ENCODE measurements at regions not wholly inside any gene's neighbourhood (a gene's known extent, or its start where the extent isn't known, plus 50 kb on each side); places are given as distances from the start of the nearest gene placed in this dataset.
"Not testable (repeated sequence)": the region's sequence is repeated elsewhere in the genome, so short reads cannot be mapped to it uniquely, and the experiment has no call there.

DNA sequence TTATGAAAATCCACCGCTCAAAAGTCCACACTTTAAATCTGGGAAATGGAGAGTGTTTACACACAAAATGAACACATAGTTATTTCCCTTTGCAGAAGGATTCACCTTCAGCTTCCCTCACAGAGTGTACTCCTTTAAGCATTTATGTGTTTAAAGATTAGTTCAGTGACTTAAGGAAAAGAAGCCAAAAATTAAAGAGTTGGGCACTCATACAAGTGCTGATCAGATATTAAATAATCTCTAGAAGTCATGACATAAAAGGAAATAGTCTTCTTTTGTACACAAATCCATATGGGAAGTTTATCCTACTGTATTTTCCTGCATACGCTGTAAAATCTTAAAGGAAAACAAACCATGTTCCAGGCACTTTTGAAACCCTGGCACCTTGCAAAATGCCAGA, 174.2 kb downstream of the LNPK start:
- DNase-seq, result no peak

DNA sequence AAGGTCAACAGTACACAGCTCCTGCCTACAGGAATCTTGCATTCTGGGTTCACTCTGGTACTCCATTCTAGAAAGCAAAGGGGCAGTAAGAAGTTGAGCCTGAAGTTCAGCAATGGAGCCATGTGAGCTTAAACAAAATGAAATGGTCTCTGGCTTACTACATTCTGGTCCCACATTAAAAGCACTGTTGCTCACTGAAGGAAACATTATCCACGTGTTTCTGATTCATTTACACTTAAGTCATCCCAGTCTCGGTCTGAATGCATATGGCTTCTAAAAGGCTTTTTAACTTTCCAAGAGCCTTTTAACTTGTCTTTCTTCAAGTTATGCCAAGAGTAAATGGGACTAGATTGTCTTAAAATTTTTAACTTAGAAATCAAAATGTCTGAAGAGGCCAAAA, 177.8 kb downstream of the LNPK start:
- no peak for DNase-seq

DNA sequence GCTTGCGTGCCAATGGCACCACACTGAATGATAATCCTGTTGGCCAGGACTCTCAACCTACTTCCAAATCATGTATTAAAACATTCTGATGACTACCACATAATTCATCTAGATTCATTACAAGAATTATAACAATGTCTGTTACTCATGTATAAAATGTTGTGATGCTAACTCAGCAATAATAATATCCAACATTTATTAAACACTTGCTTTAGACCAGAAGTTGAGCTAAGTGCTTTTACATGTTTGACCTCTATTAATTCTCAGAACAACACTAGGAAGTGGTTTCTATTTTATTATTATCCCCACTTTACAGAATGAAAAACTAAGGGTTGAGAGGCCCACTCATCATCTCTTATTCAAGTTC, 178.4 kb downstream of the LNPK start:
- DNase-seq, result no peak

DNA sequence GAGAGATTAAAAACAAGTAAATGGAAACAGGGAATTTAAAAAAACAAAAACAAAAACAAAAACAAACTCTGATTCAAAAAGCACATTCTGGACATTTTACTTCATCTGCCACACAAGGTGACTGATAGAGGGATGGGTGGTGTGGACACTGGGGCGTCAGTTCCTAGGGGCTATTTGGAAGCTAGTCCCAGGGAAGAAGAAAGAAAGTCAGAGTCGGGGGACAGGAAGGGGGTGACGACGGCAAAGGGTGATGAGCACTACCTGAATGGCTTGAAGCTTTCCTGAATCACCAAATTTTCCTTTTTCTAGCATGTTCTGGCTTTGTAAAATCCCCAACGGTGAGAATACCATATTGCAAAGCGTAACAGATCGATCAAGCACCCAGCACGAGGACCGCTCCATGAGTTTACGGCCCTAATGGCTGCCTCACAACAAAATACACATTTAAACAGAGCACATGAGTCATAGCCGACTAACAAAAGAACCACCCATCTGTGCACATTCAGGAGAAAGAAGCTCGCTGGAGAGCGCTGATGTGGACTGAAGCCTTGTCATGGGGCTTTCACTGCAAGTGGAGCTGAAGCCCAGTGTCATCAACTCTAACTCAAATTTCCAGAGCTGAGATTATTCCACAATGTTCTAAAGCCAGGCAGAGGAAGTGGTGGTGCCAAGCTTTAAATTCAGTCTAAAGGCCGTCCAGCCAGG, 178.9 kb downstream of the LNPK start:
- no peak for DNase-seq

DNA sequence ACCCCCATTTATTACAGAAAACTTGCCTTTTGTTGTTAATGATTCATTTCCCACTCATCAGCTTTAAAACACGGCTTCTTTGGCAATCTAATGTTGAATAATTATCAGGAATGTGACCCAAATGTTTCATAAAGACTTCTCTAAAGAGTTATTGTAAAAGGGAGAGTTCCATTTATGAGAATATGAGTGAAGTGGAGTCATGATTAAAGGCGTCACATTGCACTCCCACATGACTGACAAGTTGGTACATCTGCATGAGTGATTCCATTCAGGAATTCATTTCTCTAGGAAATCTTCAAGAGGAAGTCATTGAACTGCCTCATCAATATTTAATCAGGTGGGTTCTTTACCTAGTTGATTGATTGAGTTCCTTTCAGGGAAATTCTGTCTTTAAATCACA, 184.8 kb downstream of the LNPK start:
- no peak for DNase-seq

DNA sequence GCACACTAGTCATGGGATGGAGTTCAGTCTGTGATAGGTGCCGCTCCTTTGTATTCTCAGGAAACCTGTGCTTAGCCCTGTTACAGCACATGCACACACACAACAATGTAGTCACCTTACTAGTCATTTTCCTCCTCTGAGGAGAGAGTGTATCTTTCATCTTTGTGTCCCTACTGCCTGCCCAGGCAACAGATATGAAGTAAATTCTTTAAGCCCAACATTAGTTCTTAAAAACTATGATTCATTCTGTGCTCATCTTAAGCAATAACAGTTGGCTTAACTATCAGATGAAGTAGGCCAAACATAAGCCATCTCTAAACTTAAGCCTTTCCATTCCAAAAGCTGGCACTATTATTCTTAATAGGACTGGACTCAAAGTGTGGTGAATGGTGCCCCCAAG, 186.5 kb downstream of the LNPK start:
- DNase-seq, result no peak

DNA sequence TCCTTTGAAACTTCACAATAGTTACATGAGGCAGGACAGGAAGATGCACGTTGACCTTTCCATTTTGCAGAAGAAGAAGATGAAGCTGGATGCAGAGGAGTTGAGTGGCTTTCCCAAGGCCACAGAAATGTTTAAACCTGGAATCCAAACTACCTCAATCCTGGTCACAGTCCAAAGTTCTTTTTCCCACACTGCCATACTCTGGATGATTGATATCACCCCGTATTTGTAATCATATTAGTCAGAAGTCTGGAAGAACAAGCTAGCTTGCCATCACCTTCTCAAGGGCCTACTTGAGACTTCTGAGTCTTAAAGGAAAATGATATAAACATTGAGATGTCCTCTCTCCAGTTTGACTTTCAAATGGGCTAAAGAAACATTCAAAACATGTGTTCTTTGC, 190.1 kb downstream of the LNPK start:
- DNase-seq, result no peak

DNA sequence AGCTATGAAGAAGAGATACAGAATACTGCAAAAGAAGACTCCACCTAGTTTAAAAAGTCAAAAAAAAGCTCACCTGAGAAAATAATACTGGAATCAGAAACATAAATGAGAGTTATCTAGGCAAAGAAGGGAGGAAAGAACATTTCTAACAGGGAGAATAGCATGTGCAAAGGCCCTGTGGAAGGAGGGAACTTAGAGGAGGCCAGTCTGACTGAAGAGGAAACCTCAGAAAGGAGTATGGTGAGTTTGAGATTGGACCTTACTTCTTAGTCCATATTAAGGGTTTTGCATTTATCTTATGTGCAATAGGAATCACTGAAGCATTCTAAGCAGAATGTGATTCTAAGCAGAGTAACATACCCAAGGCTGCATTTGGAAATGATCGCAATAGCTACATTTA, 193.2 kb downstream of the LNPK start:
- DNase-seq, result no peak

DNA sequence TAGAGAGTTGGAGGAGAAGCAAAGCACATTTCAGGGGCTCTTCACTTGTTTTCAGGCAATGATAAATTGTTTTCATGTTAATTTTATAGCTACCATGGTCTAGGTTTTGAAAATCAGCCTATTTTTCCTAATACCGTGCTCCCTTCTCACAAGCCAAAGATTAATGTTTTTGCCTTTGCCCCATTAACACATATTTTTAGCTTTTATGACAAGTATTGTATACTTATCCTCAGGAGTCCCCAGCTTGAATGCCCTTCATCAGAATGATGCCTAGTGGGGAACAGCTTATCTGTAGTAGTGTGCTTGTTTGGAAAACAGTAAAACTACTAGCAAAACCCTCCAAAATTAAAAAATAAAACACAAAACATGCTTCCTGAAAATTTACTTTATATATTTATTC, 194.0 kb downstream of the LNPK start:
- no peak for DNase-seq

DNA sequence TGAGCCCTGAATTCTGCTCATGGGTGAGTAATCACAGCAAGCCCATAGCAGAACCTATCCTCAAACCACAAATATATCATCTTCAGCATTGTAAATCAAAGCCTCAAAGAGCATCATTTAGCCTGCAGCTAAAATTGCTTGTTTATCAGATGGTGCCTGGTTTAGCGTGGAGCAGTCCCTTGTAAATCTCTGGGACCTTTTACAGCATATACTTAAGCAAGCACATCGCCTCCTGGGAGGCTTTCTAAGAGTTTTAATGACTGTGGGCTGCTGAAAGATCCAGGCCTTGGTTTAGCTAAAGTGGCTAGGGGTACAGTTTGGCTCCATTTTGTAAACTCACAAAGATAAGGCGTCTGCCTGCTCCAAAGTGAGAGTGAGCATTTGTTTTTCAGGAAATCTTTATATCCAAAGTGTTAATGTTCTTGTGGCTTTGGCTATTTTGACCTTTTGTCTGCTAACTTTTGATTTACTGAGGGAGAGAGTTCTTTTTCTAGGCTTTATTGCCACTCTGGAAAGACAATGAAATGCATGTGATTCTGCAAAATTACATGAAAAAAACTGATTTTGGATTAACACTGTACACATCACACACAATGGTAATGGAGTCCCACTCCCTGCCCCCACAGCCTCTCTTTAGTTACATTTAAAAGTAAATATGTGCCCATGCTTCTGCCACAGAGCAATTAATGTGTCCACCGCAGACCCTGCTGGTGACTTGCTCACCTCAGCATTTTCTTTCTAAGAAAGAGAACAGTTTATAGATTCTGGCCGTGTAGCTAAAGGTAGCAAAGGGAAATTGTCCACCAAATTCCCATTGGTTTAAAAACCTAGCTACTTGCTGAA, 194.8 kb downstream of the LNPK start:
- no peak for DNase-seq

DNA sequence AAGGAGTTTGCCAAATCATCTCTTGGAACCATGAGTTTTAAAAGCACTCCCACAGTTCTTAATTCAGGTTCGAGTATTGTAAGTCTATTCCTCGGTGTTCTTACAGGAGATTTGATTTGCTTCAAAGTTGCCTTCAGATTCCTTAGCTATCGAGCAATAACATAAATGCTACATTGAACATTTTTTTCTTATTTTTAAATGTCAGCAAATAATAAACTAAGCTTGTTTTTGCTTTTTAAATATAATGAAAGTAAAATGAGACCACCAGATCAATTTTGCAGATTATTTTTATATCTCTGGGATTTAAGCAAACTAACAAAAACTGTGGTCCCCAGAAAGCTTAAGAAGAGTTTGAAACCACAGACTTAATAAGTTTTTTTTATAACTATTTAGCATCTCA, 195.5 kb downstream of the LNPK start:
- no peak for DNase-seq

DNA sequence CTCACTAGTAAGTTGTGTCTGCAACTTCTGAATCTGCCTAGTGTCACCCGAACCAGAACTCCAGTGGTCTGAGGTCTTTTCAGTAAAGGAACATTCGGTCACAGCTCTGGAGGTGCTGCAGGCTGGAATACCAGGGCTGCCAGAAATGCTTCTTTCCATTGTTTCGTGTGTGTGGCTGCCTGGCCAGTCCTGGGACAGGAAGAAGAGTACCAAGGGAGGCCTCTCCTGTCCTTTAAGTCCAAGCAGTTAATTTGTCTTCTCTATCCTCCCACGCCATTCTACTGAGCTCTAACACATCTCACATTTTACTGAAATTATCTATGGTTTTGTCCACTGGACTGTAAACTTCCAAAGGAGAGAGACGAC, 196.0 kb downstream of the LNPK start:
- DNase-seq, result no peak

DNA sequence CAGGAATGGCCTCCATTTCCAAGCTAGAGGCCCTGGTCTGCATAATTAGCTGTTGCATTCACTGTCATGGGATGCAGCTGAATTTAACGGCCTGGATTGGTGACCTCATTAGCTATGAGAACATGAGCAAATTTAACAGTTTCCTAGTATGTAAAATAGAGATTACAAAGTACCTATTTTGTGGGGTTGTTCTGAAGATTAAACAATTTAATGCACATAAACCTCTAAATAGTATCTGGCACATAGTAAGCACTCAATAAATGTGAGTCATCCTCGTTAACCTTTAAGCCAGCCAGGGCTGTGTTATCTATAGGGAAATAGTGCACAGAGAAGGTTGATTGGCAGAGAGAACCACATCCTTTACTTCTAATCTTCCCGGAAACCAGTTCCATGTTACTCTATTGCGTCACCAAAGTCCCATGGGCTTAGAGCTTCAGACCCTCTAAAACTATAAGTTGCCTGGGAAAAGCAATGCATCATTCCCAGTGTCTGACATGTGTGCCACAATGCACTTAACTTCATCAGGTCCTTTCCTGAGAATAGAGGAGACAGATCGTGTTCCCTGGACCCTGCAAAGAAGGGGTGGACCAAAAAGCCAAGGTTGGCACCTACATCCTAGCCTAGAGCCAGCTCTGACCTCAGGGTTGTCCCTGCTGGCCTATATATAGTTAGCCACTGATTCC, 196.5 kb downstream of the LNPK start:
- DNase-seq, result no peak

DNA sequence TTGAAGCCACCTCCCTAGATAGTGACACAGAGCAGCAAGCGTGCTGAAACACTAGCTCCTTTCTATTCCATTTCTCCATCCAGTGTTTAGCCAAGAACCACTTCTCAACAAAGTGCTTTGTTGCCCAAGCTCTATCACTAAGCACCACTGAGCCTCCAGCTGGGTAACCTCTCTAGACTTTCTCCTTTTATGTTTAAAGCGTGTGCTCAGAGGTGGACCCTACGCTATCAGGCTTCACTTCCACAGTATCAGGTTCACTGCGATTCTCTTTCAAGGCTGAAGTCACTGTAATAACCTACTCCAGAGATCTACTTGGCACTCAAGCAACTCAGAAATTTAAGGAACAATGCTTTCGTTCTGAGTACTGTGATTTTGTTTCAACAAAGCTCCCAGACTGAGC, 197.9 kb downstream of the LNPK start:
- DNase-seq, result no peak

DNA sequence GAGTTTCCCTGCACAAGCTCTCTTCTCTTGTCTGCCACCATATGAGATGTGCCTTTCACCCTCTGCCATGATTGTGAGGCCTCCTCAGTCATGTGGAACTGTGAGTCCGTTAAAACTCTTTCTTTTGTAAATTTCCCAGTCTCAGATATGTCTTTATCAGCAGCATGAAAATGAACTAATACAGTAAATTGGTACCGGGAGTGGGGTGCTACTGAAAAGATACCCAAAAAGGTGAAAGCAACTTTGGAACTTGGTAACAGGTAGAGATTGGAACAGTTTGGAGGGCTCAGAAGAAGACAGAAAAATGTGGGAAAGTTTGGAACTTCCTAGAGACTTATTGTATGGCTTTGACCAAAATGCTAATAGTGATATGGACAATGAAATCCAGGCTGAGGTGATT, 205.6 kb downstream of the LNPK start:
- DNase-seq, result not testable (repeated sequence)

DNA sequence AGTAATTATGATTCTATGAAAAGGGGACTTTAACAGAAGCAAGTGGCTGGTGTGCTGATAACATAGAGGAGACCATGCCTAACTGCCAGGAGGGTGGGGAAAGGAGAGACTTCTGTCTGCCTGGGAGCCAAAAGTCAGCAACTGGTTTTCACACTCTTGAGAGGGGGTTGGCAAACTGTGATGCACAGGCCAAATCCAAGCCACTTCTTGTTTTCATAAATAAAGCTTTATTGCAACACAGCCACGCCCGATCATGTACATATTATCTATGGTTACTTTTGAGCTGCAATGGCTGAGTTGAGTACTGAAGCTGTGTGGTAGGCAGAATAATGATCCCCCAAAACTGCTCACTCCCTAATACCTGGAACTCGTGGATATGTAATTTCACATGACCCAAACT, 208.4 kb downstream of the LNPK start:
- DNase-seq, result no peak

DNA sequence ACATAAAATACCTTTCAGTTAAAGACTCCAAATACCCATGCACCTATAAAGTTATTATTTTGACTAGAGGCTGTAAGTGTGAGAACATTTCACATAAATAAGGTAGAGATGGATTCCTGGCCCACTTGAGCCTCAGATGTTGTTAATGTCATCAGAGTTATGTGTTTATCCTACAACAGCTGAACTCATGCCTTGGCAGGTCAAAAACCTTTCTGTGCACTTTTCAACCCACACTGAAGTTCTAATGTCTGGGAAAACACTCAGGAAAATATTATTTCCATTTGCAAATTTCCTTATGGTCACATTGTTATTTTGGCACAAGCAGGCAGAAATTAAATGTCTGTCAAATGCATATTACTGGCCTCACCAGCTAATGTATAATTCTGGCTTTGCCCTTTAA, 209.2 kb downstream of the LNPK start:
- DNase-seq, result no peak

DNA sequence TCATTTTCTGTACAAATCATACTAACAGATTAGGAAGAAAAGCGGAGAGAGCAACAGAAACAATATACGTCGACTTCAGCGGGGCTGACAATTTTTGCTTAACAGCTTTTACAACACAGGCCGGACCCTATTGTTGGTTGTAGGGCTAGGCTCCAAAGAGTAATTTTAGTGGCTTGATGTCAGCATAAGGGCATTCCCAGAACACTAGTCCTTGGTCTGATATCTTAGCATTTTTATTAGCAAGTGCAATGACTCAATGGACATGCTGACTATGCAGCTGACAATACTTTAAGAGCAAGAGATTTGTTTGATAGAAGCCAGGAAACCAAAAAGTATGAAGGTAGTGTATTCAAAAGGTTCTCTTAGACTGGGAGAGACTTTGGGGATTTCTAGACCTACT, 209.9 kb downstream of the LNPK start:
- DNase-seq, result no peak

DNA sequence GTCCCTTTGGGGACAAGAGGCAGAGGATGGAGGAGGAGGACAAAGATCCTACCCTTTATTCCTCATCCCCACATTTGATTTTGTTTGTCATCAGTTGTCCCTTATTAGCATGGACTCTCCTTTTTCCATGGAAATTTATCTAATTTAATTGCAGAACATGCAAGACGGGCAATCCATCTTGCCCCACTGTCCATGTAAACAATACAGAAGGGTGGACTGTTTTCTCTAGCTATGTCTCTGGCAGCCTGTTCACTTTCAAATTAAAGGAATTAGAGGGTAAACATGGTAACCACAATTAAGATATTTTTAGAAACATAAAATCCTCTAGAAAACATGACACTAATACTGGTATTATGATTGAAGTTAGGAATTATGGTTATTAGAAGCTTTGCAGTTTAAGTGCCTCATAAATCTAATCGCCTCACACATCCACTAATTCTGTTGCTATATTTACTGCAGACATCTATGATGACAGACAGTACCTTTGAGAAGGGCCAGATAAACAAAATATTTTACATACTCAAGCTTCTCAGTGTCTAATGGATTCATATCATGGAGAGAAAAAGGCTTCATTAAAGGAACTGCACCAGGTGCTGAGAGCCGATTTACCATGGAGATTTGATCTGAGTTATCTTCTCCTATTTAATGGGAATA, 215.5 kb downstream of the LNPK start:
- DNase-seq, result no peak

DNA sequence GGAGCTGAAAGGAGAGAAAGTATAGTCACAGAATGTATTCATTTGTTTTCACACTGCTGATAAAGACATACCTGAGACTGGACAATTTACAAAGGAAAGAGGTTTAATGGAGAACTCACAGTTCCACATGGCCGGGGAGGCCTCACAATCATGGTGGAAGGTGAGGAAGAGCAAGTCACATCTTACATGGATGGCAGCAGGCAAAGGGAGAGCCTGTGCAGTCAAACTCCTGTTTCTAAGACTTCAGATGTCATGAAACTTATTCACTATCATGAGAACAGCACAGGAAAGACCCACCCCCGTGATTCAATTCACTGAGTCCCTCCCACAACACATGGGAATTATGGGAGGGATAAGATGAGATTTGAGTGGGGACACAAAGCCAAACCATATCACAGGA, 224.7 kb downstream of the LNPK start:
- not testable (repeated sequence) for DNase-seq

DNA sequence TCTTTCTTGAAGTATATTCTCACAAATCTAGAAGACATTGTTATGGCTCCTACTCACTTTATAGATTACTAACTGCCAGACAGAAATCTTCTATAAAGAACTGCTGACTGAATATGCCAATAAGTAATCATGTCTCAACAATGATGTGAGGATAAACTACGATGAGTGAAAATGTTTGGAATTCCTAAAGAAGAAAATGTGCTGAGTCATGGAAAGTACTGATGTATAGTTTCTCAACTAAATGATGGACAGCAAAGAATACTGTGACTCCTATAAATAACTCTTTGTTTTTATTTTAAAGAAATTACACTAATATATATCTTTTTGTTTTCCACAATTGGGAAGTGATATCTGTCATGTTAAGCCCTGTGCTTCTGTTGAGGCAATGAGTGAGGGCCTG, 232.9 kb downstream of the LNPK start:
- DNase-seq, result no peak

DNA sequence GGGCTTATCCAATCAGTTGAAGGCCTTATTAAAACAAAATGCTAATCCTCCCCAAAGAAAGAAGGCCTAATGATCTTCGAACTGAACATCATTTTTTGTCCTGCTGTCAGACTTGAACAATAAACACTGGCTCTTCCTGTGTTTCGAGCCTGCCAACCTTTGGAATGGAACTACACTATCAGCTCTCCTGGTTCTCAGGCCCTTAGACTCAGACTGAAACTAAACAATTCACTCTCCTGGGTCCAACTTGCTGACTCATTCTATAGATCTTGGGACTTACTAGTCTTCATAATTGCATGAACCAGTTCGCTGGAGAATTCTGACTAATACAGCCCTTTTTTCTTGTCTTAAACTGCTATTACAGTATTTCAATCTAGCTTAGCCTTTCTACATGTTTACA, 235.2 kb downstream of the LNPK start:
- DNase-seq, result no peak

DNA sequence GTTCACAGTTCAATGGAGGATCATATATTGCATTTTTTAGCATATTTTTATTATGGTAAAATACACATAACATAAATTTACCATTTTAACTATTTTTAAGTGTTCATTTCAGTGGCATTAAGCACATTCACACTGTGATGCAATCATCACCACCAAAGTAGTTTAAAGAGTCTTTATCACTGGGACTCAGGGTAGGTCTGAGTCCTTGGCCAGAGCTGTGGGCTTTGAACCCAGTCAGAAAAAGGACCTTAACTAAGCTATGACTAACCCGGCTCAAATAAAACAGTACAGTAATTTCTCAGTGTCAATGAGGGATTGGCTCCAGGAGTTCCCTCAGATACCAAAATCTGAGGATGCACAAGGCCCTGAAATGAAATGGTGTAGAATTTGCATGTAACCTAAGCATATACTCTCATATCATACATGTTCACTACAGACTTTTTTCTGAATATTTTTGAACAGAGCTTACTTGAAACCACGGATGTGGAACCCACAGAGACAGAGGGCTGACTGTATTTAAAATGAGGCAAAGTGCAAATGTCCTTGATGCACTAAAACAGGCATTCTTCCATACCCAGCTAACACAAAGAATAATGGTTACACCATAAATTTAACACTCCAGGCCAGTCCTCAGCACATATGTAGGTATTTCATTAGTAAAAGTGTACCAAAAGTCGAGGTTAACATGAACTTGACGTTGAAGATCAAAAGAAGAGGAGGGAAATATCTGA, 246.2 kb downstream of the LNPK start:
- DNase-seq, result no peak
